ENCODE measurements at regions not wholly inside any gene's neighbourhood (a gene's known extent, or its start where the extent isn't known, plus 50 kb on each side); places are given as distances from the start of the nearest gene placed in this dataset.

- TF ChIP-seq, protein P1, sequence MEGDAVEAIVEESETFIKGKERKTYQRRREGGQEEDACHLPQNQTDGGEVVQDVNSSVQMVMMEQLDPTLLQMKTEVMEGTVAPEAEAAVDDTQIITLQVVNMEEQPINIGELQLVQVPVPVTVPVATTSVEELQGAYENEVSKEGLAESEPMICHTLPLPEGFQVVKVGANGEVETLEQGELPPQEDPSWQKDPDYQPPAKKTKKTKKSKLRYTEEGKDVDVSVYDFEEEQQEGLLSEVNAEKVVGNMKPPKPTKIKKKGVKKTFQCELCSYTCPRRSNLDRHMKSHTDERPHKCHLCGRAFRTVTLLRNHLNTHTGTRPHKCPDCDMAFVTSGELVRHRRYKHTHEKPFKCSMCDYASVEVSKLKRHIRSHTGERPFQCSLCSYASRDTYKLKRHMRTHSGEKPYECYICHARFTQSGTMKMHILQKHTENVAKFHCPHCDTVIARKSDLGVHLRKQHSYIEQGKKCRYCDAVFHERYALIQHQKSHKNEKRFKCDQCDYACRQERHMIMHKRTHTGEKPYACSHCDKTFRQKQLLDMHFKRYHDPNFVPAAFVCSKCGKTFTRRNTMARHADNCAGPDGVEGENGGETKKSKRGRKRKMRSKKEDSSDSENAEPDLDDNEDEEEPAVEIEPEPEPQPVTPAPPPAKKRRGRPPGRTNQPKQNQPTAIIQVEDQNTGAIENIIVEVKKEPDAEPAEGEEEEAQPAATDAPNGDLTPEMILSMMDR (conservative IDR thresholded peaks at IDR 0.05; ENCODE audit: low read length), result no peak
- no peak for TF ChIP-seq EZH2phosphoT487 (IDR thresholded peaks at IDR 0.05; ENCODE audit: borderline replicate concordance)
Observed at GRCh38 chr16:52869243-52869642, 183.5 kb downstream of the CHD9NB start.

Data from Loucy (cell line).